B cell (primary cell): ENCODE measurements at regions not wholly inside any gene's neighbourhood (a gene's known extent, or its start where the extent isn't known, plus 50 kb on each side); places are given as distances from the start of the nearest gene placed in this dataset.
"Not testable (repeated sequence)": the region's sequence is repeated elsewhere in the genome, so short reads cannot be mapped to it uniquely, and the experiment has no call there.

Source experiments
- ATAC-seq: fragments of 200-7000 bp; cut with Tn5 transposase; one replicate; pipeline ENCODE4 v1.10.0; 2021; ENCODE audit warnings: low read depth, mild to moderate bottlenecking, moderate number of reproducible peaks, moderate library complexity
- CTCF ChIA-PET: fragments of 350-600 bp; sonication (Branson Sonifier 250); formaldehyde crosslinking; loops from one replicate; lab custom pipeline; 2021; ENCODE audit warnings: antibody characterized with exemption, inconsistent platforms; lab: Charles Lee
- POLR2A ChIA-PET: fragments of 350-600 bp; sonication (Branson Sonifier 250); formaldehyde crosslinking; loops from one replicate; lab custom pipeline; 2021; ENCODE audit warnings: antibody characterized with exemption; lab: Charles Lee
- DNase-seq: peaks from one replicate; pipeline ENCODE4 v3.0.0; 2013
- H2AFZ ChIP-seq: 2 replicates; pipeline ENCODE4 v1.6.1; 2012; ENCODE audit warnings: mild to moderate bottlenecking, low read depth, low read length; ENCODE audit not compliant: insufficient read depth, poor library complexity, severe bottlenecking
- H3K27ac ChIP-seq, 2 donors: 1 replicate in 1 of 2; 2 replicates in 1 of 2; pipeline ENCODE4 v1.5.1; 2012 to 2013; ENCODE audit warnings: low read length in 2 of 2, mild to moderate bottlenecking in 2 of 2, moderate library complexity in 1 of 2
- H3K27me3 ChIP-seq, 4 experiments: fragments of 200-600 bp in 1 of 4; sonication (generic) in 1 of 4; replicated peaks in 1 of 4; 1 replicate in 2 of 4; 2 replicates in 2 of 4; pipeline versions ENCODE4 v1.6.1 to v1.7.0; 2013 to 2016; ENCODE audit warnings: low read length in 3 of 4, mild to moderate bottlenecking in 2 of 4, mixed read lengths in 1 of 4, moderate library complexity in 1 of 4; ENCODE audit not compliant: insufficient read depth in 4 of 4, control insufficient read depth in 3 of 4; ENCODE audit errors: control extremely low read depth in 1 of 4
- H3K36me3 ChIP-seq, 2 experiments: replicated peaks in 1 of 2; 1 replicate in 1 of 2; 2 replicates in 1 of 2; pipeline versions ENCODE4 v1.6.1 to v1.7.1; 2013; ENCODE audit warnings: low read length in 1 of 2; ENCODE audit not compliant: insufficient read depth in 2 of 2, control insufficient read depth in 1 of 2; ENCODE audit errors: control extremely low read depth in 1 of 2, extremely low read depth in 1 of 2
- H3K4me1 ChIP-seq, 2 donors: fragments of 200-600 bp in 1 of 2; sonication (generic) in 1 of 2; 1 replicate in 1 of 2; 2 replicates in 1 of 2; pipeline versions ENCODE4 v1.5.1 to v1.6.1; 2013 to 2017; ENCODE audit warnings: low read length in 2 of 2; ENCODE audit not compliant: control insufficient read depth in 2 of 2, insufficient read depth in 2 of 2
- H3K4me2 ChIP-seq: replicated peaks from 2 replicates; pipeline ENCODE3; 2012; ENCODE audit warnings: mild to moderate bottlenecking, low read depth, low read length; ENCODE audit not compliant: poor library complexity, severe bottlenecking
- H3K4me3 ChIP-seq, 5 experiments: fragments of 200-600 bp in 1 of 5; sonication (generic) in 1 of 5; 1 replicate in 3 of 5; 2 replicates in 2 of 5; pipeline versions ENCODE4 v1.5.1 to v1.7.0; 2011 to 2016; ENCODE audit warnings: low read length in 4 of 5, mild to moderate bottlenecking in 4 of 5, low read depth in 2 of 5, control low read depth in 1 of 5, moderate library complexity in 1 of 5; ENCODE audit not compliant: insufficient read depth in 1 of 5; ENCODE audit errors: control extremely low read depth in 1 of 5, extremely low read depth in 1 of 5
- H3K79me2 ChIP-seq: fragments of 200-600 bp; sonication (generic); one replicate; pipeline ENCODE4 v1.6.0; 2016; ENCODE audit warnings: low read length; ENCODE audit not compliant: control insufficient read depth, insufficient read depth
- H3K9ac ChIP-seq: fragments of 200-600 bp; sonication (generic); 2 replicates; pipeline ENCODE4 v1.6.1; 2017; ENCODE audit warnings: mild to moderate bottlenecking, low read length, moderate library complexity
- H3K9me3 ChIP-seq, 3 donors: one replicate each; pipeline versions ENCODE4 v1.6.1 to v1.7.1; 2013; ENCODE audit warnings: low read length in 2 of 3; ENCODE audit not compliant: control insufficient read depth in 2 of 3, insufficient read depth in 1 of 3; ENCODE audit errors: control extremely low read depth in 1 of 3
- H4K20me1 ChIP-seq: 2 replicates; pipeline ENCODE4 v1.6.0; 2012; ENCODE audit warnings: mild to moderate bottlenecking, low read length; ENCODE audit not compliant: insufficient read depth, control insufficient read depth, poor library complexity, severe bottlenecking
- H3K27ac Mint-ChIP-seq: one replicate; pipeline ENCODE4 v1.8.0; 2021; ENCODE audit warnings: mixed read lengths
- H3K27me3 Mint-ChIP-seq: one replicate; pipeline ENCODE4 v1.8.0; 2021; ENCODE audit warnings: mixed read lengths
- H3K4me1 Mint-ChIP-seq: one replicate; pipeline ENCODE4 v1.8.0; 2021; ENCODE audit warnings: mixed read lengths
- H3K4me3 Mint-ChIP-seq: one replicate; pipeline ENCODE4 v1.8.0; 2021; ENCODE audit warnings: mixed read lengths
- H3K9me3 Mint-ChIP-seq: one replicate; pipeline ENCODE4 v1.8.0; 2022; ENCODE audit warnings: mixed read lengths; ENCODE audit not compliant: insufficient read depth
- EZH2 ChIP-seq: IDR thresholded peaks from 2 replicates; pipeline ENCODE4 v1.6.1; 2012; ENCODE audit warnings: borderline replicate concordance, low read depth, mild to moderate bottlenecking, moderate library complexity, low read length; ENCODE audit not compliant: insufficient read depth, poor library complexity, severe bottlenecking
- WGBS: methylation state at CpG from one replicate; pipeline ENCODE4 v1.1.5; 2013; ENCODE audit warnings: missing lambda C conversion rate; ENCODE audit not compliant: insufficient coverage; 5-methylcytosine and 5-hydroxymethylcytosine counted together
- intact Hi-C: fragments of 100-400 bp; cut with micrococcal nuclease; formaldehyde crosslinking; loops from one replicate; pipeline ENCODE4 v1.10.0; 2022
- TF ChIP-seq, protein P1 (sequence below): fragments of 200-600 bp; IDR thresholded peaks from one replicate; pipeline ENCODE4 v1.8.0; 2022; ENCODE audit warnings: antibody characterized with exemption, mild to moderate bottlenecking

DNA sequence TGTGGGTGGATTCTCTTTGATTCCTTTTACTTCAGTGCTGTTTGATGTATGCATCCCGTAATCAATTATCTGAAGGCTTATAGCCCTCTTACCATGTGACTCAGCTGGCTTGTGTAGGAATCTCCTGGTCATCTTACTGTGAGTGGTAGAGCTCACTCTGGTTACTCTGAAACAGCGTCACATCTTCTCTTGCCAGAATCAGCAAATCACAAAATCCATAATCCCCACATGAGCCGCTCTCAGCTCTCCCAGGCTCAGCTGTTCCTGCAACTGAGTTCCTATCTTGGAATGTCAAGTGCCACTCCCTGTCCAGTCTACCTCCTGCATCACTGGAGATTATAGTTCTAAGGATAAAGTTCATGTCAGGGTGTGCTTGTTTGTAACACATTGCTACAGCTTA, 278.0 kb downstream of the FBXO8 start:
- H3K9me3 ChIP-seq: peaks cover 0 to 4% (median 0%) of the 10 kb centered on the region in 3 donors
- intact Hi-C loops: no loop called here
- no peak overlapping the region for H3K4me3 ChIP-seq
- H3K4me1 ChIP-seq: no peaks in the 10 kb centered on the region
- DNase-seq (no peak), ATAC-seq (no peak)
- H3K27me3 ChIP-seq: no peaks in the 10 kb centered on the region
- H3K9me3 Mint-ChIP-seq: no peaks in the 10 kb centered on the region
- no peaks in the 10 kb centered on the region for H4K20me1 ChIP-seq
- H3K4me2 ChIP-seq: no peak overlapping the region
- no peak overlapping the region for H3K9ac ChIP-seq
- no peaks in the 10 kb centered on the region for H3K27me3 Mint-ChIP-seq
- 100% methylated on average over 2 of the region's 3 CpGs for whole genome bisulfite sequencing
- no peak overlapping the region for H3K27ac Mint-ChIP-seq
- H3K4me1 Mint-ChIP-seq: no peaks in the 10 kb centered on the region
- TF ChIP-seq, protein P1, sequence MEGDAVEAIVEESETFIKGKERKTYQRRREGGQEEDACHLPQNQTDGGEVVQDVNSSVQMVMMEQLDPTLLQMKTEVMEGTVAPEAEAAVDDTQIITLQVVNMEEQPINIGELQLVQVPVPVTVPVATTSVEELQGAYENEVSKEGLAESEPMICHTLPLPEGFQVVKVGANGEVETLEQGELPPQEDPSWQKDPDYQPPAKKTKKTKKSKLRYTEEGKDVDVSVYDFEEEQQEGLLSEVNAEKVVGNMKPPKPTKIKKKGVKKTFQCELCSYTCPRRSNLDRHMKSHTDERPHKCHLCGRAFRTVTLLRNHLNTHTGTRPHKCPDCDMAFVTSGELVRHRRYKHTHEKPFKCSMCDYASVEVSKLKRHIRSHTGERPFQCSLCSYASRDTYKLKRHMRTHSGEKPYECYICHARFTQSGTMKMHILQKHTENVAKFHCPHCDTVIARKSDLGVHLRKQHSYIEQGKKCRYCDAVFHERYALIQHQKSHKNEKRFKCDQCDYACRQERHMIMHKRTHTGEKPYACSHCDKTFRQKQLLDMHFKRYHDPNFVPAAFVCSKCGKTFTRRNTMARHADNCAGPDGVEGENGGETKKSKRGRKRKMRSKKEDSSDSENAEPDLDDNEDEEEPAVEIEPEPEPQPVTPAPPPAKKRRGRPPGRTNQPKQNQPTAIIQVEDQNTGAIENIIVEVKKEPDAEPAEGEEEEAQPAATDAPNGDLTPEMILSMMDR: no peak
- no peak for TF ChIP-seq EZH2
- H3K27ac ChIP-seq: no peak overlapping the region
- no peaks in the 10 kb centered on the region for H3K36me3 ChIP-seq
- no peaks in the 10 kb centered on the region for H3K79me2 ChIP-seq
- POLR2A ChIA-PET: no interaction called here
- no peak overlapping the region for H3K4me3 Mint-ChIP-seq
- H2AFZ ChIP-seq: no peak overlapping the region
- CTCF ChIA-PET: no interaction called here

DNA sequence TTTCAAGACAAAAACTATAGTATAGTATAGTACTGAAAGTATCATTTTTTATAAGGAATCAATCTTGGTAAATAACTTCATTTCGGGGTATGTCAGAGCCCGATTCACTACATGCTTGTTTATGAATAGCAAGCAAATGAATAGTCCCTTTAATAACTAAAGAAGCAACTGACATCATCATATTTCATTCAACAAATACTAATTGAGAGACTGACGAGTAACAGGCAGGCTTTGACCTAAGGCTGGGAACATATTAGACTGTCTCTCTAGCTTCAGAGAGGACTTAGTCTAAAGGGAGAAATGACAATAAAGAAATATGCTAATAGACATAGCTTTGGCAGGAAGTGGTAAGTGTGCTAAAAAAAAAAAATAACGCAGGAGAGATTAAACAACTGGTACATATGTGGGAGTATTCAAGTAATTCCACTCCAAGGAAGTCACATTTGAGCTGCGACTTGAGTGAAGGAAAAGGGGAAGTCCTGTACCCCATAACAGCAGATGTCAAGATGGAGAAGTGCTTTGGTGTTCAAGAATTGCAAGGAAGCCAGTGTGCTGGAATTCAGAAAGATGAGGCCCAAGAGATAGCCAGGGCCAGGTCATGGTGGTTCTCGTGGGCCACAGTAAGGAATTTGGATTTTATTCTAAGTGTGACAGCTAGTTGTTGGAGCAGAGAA, 284.9 kb downstream of the FBXO8 start:
- Histone ChIP-seq H3K4me3 (no peak overlapping the region), H3K79me2 (no peaks in the 10 kb centered on the region), H3K27ac (no peak overlapping the region), H3K4me1 (no peaks in the 10 kb centered on the region), H3K4me2 (no peak overlapping the region), H3K9me3 (peaks cover 0 to 4% (median 0%) of the 10 kb centered on the region in 3 donors), H3K27me3 (no peaks in the 10 kb centered on the region), H2AFZ (no peak overlapping the region), H4K20me1 (no peaks in the 10 kb centered on the region), H3K36me3 (no peaks in the 10 kb centered on the region), H3K9ac (no peak overlapping the region)
- CTCF ChIA-PET: no interaction called here
- 19% methylated on average over 2 of the region's 6 CpGs for WGBS
- Mint-ChIP-seq H3K27me3 (no peaks in the 10 kb centered on the region), H3K4me3 (no peak overlapping the region), H3K27ac (no peak overlapping the region), H3K9me3 (no peaks in the 10 kb centered on the region), H3K4me1 (no peaks in the 10 kb centered on the region)
- ATAC-seq: no peak
- POLR2A ChIA-PET: no interaction called here
- TF ChIP-seq EZH2: no peak
- TF ChIP-seq, protein P1: no peak
- no peak for DNase-seq
- intact Hi-C loops: no loop called here

DNA sequence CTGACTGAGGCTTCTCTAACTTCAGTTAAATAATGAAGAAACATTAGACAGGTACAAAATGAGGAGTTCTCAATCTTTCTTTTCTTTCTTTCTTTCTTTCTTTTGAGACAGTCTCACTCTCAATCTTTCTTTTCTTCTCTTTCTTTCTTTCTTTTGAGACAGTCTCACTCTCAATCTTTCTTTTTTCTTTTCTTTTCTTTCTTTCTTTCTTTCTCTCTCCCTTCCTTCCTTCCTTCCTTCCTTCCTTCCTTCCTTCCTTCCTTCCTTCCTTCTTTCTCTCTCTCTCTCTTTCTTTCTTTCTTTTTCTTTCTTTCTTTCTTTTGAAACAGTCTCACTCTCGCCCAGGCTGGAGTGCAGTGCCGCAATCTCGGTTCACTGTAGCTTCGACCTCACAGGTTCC, 287.7 kb downstream of the FBXO8 start:
- ATAC-seq, H3K4me2 ChIP-seq, CTCF ChIA-PET, intact Hi-C loops, H3K4me3 ChIP-seq, H3K27ac ChIP-seq, H3K27me3 Mint-ChIP-seq, DNase-seq, H3K79me2 ChIP-seq, H3K27ac Mint-ChIP-seq, H3K27me3 ChIP-seq, H3K4me1 Mint-ChIP-seq, H4K20me1 ChIP-seq, H3K9me3 ChIP-seq, H3K4me1 ChIP-seq, POLR2A ChIA-PET, H3K4me3 Mint-ChIP-seq, H3K9me3 Mint-ChIP-seq, H3K36me3 ChIP-seq, H2AFZ ChIP-seq, H3K9ac ChIP-seq: not testable (repeated sequence)
- 100% methylated on average over 2 of the region's 4 CpGs for WGBS
